ENCODE measurements at regions not wholly inside any gene's neighbourhood (a gene's known extent, or its start where the extent isn't known, plus 50 kb on each side); places are given as distances from the start of the nearest gene placed in this dataset.

DNA sequence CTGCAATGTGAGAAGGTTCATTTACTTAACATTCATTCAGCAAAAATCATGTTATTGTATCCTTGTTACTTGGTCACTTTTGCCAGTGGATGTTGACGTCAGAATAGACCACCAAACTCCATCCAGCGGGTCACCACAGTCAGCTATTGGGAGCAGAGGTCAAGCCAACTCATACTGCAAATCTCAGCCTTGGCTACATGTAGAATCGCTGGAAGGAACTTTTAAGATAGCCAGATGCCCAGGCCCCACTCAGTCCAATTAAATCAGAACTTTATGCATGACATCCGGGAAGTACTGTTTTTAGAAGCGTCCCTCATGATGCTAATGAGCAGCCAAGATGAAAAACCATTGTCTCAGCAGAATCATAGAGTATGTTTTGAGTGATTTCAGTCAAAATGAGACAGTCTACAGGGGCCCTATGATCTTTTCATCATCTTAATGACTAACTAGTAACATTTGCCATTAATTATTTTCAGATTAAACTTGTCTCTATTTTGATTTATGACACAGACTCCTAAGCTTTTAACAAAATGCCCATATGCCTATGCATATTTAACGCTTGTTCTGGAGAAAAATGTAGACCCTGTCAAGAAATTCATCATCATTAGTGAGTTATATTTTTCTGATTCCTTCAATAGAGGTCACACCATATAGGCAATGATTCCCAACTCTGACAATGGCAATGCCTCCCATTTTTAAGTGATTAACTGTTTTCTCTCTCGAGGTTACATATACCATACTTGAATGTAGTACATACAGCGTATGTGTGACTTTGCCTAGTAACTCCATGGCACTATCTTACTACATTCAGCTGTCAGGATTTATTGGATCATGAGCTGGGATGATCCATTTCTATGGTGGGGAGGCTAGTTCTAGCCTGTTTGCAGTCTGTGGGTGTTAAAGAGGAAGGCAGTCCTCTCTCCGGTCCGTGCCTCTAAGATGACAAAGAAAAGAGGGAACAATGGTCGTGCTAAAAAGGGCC lies 63.7 kb upstream of the CCBE1 start:
- TF ChIP-seq, protein P1, sequence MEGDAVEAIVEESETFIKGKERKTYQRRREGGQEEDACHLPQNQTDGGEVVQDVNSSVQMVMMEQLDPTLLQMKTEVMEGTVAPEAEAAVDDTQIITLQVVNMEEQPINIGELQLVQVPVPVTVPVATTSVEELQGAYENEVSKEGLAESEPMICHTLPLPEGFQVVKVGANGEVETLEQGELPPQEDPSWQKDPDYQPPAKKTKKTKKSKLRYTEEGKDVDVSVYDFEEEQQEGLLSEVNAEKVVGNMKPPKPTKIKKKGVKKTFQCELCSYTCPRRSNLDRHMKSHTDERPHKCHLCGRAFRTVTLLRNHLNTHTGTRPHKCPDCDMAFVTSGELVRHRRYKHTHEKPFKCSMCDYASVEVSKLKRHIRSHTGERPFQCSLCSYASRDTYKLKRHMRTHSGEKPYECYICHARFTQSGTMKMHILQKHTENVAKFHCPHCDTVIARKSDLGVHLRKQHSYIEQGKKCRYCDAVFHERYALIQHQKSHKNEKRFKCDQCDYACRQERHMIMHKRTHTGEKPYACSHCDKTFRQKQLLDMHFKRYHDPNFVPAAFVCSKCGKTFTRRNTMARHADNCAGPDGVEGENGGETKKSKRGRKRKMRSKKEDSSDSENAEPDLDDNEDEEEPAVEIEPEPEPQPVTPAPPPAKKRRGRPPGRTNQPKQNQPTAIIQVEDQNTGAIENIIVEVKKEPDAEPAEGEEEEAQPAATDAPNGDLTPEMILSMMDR (IDR thresholded peaks at IDR 0.05), result no peak
- TF ChIP-seq POLR2AphosphoS5 (IDR thresholded peaks at IDR 0.05), result no peak
